ENCODE measurements at regions not wholly inside any gene's neighbourhood (a gene's known extent, or its start where the extent isn't known, plus 50 kb on each side); places are given as distances from the start of the nearest gene placed in this dataset.
A peak's percentile ranks its signal among the peaks of the same experiment; 100 is the strongest.

DNA sequence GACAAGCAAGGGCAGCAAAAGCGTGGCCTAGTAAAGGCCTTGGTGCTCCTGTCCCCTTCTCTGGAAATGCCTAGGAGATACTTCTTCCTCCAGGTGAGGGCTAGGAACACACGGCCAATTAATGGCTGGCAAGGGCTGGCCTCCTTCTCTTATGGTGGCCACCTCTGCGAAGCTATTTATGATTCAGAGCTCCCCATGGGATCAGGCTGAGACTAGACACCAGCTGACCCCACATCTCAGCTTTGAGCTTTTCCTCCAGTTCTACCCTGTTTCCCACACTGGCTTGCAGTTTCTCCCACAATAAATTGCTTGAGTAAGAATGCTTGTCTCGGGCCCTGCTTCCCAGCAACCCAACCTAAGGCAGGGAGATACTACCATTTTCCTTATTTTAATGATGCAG lies 53.7 kb downstream of the CAMK2N1 start:
- no peak for TF ChIP-seq ZFX (IDR thresholded peaks at IDR 0.05; ENCODE audit: borderline replicate concordance)
- TF ChIP-seq, protein P1, sequence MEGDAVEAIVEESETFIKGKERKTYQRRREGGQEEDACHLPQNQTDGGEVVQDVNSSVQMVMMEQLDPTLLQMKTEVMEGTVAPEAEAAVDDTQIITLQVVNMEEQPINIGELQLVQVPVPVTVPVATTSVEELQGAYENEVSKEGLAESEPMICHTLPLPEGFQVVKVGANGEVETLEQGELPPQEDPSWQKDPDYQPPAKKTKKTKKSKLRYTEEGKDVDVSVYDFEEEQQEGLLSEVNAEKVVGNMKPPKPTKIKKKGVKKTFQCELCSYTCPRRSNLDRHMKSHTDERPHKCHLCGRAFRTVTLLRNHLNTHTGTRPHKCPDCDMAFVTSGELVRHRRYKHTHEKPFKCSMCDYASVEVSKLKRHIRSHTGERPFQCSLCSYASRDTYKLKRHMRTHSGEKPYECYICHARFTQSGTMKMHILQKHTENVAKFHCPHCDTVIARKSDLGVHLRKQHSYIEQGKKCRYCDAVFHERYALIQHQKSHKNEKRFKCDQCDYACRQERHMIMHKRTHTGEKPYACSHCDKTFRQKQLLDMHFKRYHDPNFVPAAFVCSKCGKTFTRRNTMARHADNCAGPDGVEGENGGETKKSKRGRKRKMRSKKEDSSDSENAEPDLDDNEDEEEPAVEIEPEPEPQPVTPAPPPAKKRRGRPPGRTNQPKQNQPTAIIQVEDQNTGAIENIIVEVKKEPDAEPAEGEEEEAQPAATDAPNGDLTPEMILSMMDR (IDR thresholded peaks at IDR 0.05), result no peak
- H3K27ac ChIP-seq, result no peak overlapping the region

DNA sequence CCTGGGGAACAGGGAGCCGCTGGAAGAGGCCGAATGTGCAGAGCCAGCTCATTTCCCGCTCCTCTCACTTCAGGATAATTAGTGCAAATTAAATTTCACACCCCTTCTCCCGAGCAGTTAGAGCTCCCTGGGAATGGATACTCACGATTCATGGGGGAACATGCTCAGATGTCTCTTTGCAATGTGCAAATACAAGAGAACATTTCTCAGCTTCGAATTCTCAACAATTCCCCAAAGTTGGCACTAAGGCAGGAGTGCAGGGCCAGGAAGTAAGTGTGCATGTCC lies 54.9 kb downstream of the CAMK2N1 start:
- no peak overlapping the region for H3K27ac ChIP-seq
- TF ChIP-seq, protein P1 (IDR thresholded peaks at IDR 0.05), result no peak
- TF ChIP-seq ZFX (IDR thresholded peaks at IDR 0.05; ENCODE audit: borderline replicate concordance), result no peak

DNA sequence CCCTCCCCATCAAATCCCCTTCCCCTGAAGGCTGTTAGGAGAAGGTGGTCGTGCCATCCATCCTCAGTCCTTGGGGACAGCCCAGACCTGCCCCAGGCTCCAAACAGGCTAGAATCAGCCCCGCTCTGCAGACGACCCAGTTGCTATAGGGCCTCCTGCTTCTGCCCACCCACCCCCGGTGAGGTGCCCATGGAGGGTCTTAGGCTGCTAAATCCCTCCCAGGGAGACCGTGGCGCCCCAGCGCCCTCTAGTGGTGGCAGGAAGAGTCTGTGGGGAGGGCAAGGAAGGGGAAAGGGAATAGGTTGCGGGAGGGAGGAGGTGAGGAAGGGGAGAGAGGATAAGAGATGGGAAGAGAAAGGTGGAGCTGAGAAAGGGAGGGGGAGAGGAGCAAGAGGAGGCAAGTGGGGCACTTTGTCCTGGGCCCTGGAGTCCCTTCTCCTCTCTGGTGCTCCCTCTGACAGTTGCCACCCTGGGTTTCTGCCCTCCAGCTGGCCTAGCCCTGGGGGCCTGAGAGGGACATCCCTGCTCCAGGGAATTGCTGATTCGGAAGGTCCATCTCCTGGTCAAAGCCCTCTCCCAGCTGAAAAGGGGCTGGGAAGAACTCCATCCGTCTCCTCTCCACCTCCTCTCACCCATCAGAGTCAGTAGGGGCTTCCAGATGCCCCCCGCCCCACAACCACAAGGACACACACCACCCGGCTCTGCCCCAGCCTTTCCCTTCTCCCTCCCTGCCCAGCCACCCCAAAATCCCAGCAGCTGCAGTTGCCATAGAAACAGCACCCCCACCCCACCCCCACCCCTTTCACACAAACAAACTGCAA lies 55.4 kb downstream of the CAMK2N1 start:
- H3K27ac ChIP-seq, result no peak overlapping the region
- TF ChIP-seq ZFX (IDR thresholded peaks at IDR 0.05; ENCODE audit: borderline replicate concordance), result no peak
- TF ChIP-seq, protein P1 (IDR thresholded peaks at IDR 0.05), result peak; percentile 84

DNA sequence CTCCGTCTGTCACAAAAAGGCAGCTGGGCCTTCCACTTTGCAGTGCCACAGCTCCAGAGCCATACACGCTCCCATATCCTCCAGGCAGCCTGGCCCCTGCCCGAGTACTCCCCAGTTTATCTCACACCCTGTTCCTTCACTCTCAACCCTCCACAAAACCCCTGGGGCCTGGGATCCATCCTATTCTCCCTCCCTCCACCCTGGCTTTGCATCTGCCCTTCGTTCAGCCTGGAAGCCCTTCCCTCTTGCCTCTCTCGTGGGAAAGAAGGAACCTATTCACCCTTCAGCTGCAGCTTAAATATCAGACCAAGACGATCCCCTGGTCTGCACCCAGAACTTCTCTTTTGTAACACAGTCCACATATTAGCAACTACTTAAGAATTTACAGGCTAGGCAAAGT lies 56.7 kb downstream of the CAMK2N1 start:
- no peak overlapping the region for H3K27ac ChIP-seq
- TF ChIP-seq, protein P1 (IDR thresholded peaks at IDR 0.05), result no peak
- no peak for TF ChIP-seq ZFX (IDR thresholded peaks at IDR 0.05; ENCODE audit: borderline replicate concordance)

DNA sequence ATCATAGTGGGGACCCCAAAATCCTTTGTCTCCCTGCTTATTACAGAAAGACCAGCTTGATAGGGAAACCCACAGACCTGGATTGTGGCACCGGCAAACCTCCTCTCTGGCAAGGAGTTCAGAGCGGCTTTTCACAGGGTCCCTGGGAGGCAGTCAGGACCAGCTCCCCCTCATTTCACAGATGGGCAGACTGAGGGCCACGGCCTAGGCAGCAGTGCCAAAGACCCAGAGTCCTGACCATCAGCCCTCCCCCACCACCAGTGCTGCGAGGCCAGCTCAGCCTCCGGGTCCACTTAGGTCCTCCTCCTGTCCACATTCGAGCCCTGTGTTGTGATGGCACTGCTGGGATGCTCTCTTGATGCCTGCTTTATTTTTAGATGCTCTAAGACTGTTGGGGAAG lies 57.2 kb downstream of the CAMK2N1 start:
- H3K27ac ChIP-seq, result no peak overlapping the region
- TF ChIP-seq, protein P1 (IDR thresholded peaks at IDR 0.05), result no peak
- no peak for TF ChIP-seq ZFX (IDR thresholded peaks at IDR 0.05; ENCODE audit: borderline replicate concordance)

DNA sequence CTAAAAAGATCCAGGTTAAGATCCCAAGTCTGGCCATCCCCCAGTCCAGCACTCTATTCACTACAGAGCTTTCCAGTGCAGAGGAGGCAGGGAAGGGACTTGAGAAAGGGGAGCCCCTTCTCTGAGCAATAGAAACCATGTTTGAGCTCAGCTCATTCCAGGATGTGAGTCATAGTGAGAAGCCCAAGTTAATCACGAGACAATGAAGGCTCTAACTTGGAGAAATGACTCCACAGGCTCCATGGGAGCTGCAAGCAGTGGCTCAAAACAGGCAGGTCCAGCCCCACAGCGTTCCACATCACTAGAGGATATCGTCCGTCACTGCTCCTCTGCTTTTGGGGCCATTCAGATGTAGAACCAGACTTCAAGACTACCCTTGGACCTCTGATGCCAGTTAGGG lies 59.1 kb downstream of the CAMK2N1 start:
- no peak overlapping the region for H3K27ac ChIP-seq

DNA sequence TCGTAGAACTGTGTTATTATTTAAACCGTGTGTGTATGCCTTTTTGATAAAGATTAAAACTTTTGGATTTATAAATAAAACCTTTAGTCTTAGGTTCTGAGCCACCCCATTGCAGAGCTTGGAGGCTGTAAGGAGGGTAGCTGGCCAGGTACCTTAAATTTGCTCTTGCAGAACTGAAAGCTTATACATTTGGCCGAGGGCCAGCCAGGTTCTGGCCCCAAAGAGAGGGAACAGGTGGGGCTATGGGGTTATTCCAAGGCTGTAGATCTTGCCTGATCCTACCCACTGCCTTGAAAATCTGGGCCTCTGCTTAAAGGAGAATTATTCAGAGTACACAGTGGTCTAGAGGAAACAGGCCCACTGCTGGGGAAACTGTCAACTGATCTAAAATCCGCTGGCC lies 59.6 kb downstream of the CAMK2N1 start:
- TF ChIP-seq ZFX (IDR thresholded peaks at IDR 0.05; ENCODE audit: borderline replicate concordance), result no peak
- TF ChIP-seq, protein P1 (IDR thresholded peaks at IDR 0.05), result no peak
- H3K27ac ChIP-seq, result no peak overlapping the region

More for the DNA sequence above, 59.1 kb downstream of the CAMK2N1 start:
- no peak for TF ChIP-seq ZFX (IDR thresholded peaks at IDR 0.05; ENCODE audit: borderline replicate concordance)
- TF ChIP-seq, protein P1 (IDR thresholded peaks at IDR 0.05), result no peak
